ENCODE measurements at regions not wholly inside any gene's neighbourhood (a gene's known extent, or its start where the extent isn't known, plus 50 kb on each side); places are given as distances from the start of the nearest gene placed in this dataset.
A peak's percentile ranks its signal among the peaks of the same experiment; 100 is the strongest.

- no peak for TF ChIP-seq CTCF (IDR thresholded peaks at IDR 0.05)
- Histone ChIP-seq H3K4me3 (no peak overlapping the region), H3K27ac (no peak overlapping the region), H3K27me3 (ENCODE audit: low read depth) (no peaks in the 10 kb centered on the region), H3K36me3 (no peaks in the 10 kb centered on the region), H3K4me1 (no peaks in the 10 kb centered on the region), H3K9me3 (no peaks in the 10 kb centered on the region)
- intact Hi-C loops (cut with DNase I): no loop called here
- no peak for ATAC-seq
- DNase-seq: no peak
Observed at GRCh38 chr5:173703466-173703865, 87.0 kb upstream of the BOD1 start.

GRCh38 chr5:173704615-173705511 lies 88.4 kb upstream of the BOD1 start:
- no peaks in the 10 kb centered on the region for H3K36me3 ChIP-seq
- no peak overlapping the region for H3K4me3 ChIP-seq
- DNase-seq (no peak), ATAC-seq (no peak)
- no peaks in the 10 kb centered on the region for H3K4me1 ChIP-seq
- no peak for TF ChIP-seq CTCF (IDR thresholded peaks at IDR 0.05)
- no peaks in the 10 kb centered on the region for H3K27me3 ChIP-seq (ENCODE audit: low read depth)
- no peaks in the 10 kb centered on the region for H3K9me3 ChIP-seq
- no peak overlapping the region for H3K27ac ChIP-seq
- intact Hi-C loops (cut with DNase I): no loop called here

GRCh38 chr5:173705512-173706044 lies 89.1 kb upstream of the BOD1 start:
- no peaks in the 10 kb centered on the region for H3K27me3 ChIP-seq (ENCODE audit: low read depth)
- no peaks in the 10 kb centered on the region for H3K9me3 ChIP-seq
- DNase-seq: no peak
- TF ChIP-seq CTCF (IDR thresholded peaks at IDR 0.05): no peak
- no peak for ATAC-seq
- H3K27ac ChIP-seq: no peak overlapping the region
- H3K36me3 ChIP-seq: no peaks in the 10 kb centered on the region
- intact Hi-C loops (cut with DNase I): no loop called here
- H3K4me1 ChIP-seq: no peaks in the 10 kb centered on the region
- H3K4me3 ChIP-seq: no peak overlapping the region

GRCh38 chr5:173706700-173707099 lies 90.2 kb upstream of the BOD1 start:
- ATAC-seq (peak in 1 of 2 donors; percentile 21), DNase-seq (no peak)
- Histone ChIP-seq H3K27ac (no peak overlapping the region), H3K36me3 (no peaks in the 10 kb centered on the region), H3K4me1 (no peaks in the 10 kb centered on the region), H3K9me3 (no peaks in the 10 kb centered on the region), H3K27me3 (ENCODE audit: low read depth) (no peaks in the 10 kb centered on the region), H3K4me3 (no peak overlapping the region)
- no peak for TF ChIP-seq CTCF (IDR thresholded peaks at IDR 0.05)
- intact Hi-C loops (cut with DNase I): no loop called here

GRCh38 chr5:173707392-173707791 lies 90.9 kb upstream of the BOD1 start:
- TF ChIP-seq CTCF (IDR thresholded peaks at IDR 0.05): no peak

More at GRCh38 chr5:173707392-173707791, 90.9 kb upstream of the BOD1 start:
- no peak for DNase-seq
- no peak overlapping the region for H3K4me3 ChIP-seq
- H3K36me3 ChIP-seq: no peaks in the 10 kb centered on the region
- no peaks in the 10 kb centered on the region for H3K4me1 ChIP-seq
- H3K27ac ChIP-seq: no peak overlapping the region
- H3K9me3 ChIP-seq: no peaks in the 10 kb centered on the region
- H3K27me3 ChIP-seq (ENCODE audit: low read depth): no peaks in the 10 kb centered on the region
- peak; percentile 19 to 61 for ATAC-seq
- intact Hi-C loops (cut with DNase I): no loop called here
